ENCODE measurements at regions not wholly inside any gene's neighbourhood (a gene's known extent, or its start where the extent isn't known, plus 50 kb on each side); places are given as distances from the start of the nearest gene placed in this dataset.

DNA sequence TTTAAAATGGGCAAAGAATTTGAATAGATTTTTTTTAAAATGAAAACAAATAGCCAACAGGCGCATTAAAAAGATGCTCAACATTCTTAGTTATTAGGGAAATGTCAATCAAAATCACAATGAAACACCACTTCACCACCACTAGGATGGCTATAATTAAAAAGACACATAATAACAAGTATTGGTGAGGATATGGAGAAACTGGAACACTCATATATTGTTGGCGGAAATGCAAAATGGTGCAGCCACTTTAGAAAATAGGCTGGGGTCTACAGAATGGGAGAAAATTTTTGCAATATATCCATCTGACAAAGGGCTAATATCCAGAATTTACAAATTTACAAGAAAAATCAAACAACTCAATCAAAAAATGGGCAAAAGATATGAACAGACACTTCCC, 107.8 kb upstream of the FOXD3 start:
- intact Hi-C loops (cut with micrococcal nuclease; ENCODE audit: unreplicated experiment): no loop called here
- ChIA-PET CTCF (no interaction called here), POLR2A (ENCODE audit: low non-redundant PET) (no interaction called here)
- Histone ChIP-seq H3K27ac (ENCODE audit: low read depth, low read length, poor library complexity, severe bottlenecking) (no peak overlapping the region), H3K27me3 (replicated peaks; ENCODE audit: insufficient read depth, low read depth, low read length, poor library complexity) (no peaks in the 10 kb centered on the region), H3K4me3 (ENCODE audit: low read depth, low read length, poor library complexity, severe bottlenecking) (no peak overlapping the region), H3K36me3 (ENCODE audit: insufficient read depth, low read length, poor library complexity, severe bottlenecking) (no peaks in the 10 kb centered on the region), H3K4me1 (ENCODE audit: insufficient read depth, low read length, poor library complexity, severe bottlenecking) (no peaks in the 10 kb centered on the region), H3K9me3 (ENCODE audit: low read depth, low read length, poor library complexity, severe bottlenecking) (no peaks in the 10 kb centered on the region)
- no TSS peak for BruUV-seq (replicated peaks)
- TF ChIP-seq CTCF (conservative IDR thresholded peaks at IDR 0.05; ENCODE audit: low read depth, low read length) (no peak), EZH2 (IDR thresholded peaks at IDR 0.05; ENCODE audit: borderline replicate concordance, low read depth, low read length, poor library complexity, severe bottlenecking) (no peak)
- no peak for DNase-seq (ENCODE audit: low spot score)

GRCh38 chr1:63223426-63223825, 98.9 kb upstream of the FOXD3 start:
- Histone ChIP-seq H3K4me3 (ENCODE audit: low read depth, low read length, poor library complexity, severe bottlenecking) (no peak overlapping the region), H3K27ac (ENCODE audit: low read depth, low read length, poor library complexity, severe bottlenecking) (no peak overlapping the region), H3K36me3 (ENCODE audit: insufficient read depth, low read length, poor library complexity, severe bottlenecking) (no peaks in the 10 kb centered on the region), H3K4me1 (ENCODE audit: insufficient read depth, low read length, poor library complexity, severe bottlenecking) (no peaks in the 10 kb centered on the region), H3K9me3 (ENCODE audit: low read depth, low read length, poor library complexity, severe bottlenecking) (no peaks in the 10 kb centered on the region), H3K27me3 (replicated peaks; ENCODE audit: insufficient read depth, low read depth, low read length, poor library complexity) (no peaks in the 10 kb centered on the region)
- TF ChIP-seq CTCF (conservative IDR thresholded peaks at IDR 0.05; ENCODE audit: low read depth, low read length): no peak
- no peak for TF ChIP-seq EZH2 (IDR thresholded peaks at IDR 0.05; ENCODE audit: borderline replicate concordance, low read depth, low read length, poor library complexity, severe bottlenecking)
- no peak for DNase-seq (ENCODE audit: low spot score)
- POLR2A ChIA-PET (ENCODE audit: low non-redundant PET): no interaction called here
- CTCF ChIA-PET: no interaction called here
- BruUV-seq (replicated peaks): no TSS peak
- intact Hi-C loops (cut with micrococcal nuclease; ENCODE audit: unreplicated experiment): no loop called here

DNA sequence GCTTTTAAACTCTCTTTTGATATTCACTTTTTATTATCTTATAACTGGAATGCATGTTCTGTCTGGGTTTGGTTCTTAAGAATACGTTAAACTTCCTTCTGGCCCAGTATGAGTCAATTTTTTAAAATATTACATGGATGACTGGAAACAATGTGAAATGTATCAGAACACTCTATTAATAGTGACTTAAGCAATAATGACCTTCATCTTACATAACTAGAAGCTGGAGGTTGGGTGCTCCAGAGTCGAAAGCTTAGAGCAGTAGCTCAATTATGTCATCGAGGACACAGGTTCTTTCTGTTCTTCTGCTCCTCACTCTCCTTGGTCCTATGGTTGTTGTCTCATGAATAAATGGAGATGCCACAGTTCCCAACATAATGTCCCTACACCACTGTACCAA, 91.6 kb upstream of the FOXD3 start:
- BruUV-seq (replicated peaks): no TSS peak
- intact Hi-C loops (cut with micrococcal nuclease; ENCODE audit: unreplicated experiment): no loop called here
- H3K9me3 ChIP-seq (ENCODE audit: low read depth, low read length, poor library complexity, severe bottlenecking): peaks cover 5% of the 10 kb centered on the region
- no peak overlapping the region for H3K27ac ChIP-seq (ENCODE audit: low read depth, low read length, poor library complexity, severe bottlenecking)
- no peaks in the 10 kb centered on the region for H3K36me3 ChIP-seq (ENCODE audit: insufficient read depth, low read length, poor library complexity, severe bottlenecking)
- TF ChIP-seq CTCF (conservative IDR thresholded peaks at IDR 0.05; ENCODE audit: low read depth, low read length) (no peak), EZH2 (IDR thresholded peaks at IDR 0.05; ENCODE audit: borderline replicate concordance, low read depth, low read length, poor library complexity, severe bottlenecking) (no peak)
- POLR2A ChIA-PET (ENCODE audit: low non-redundant PET): interaction anchor here (0.5 kb wide), 1 partner anchor 304 kb away, joined by 8 read pairs; no protein-coding TSS in a partner anchor
- CTCF ChIA-PET: no interaction called here
- no peak for DNase-seq (ENCODE audit: low spot score)
- H3K4me1 ChIP-seq (ENCODE audit: insufficient read depth, low read length, poor library complexity, severe bottlenecking): no peaks in the 10 kb centered on the region
- no peaks in the 10 kb centered on the region for H3K27me3 ChIP-seq (replicated peaks; ENCODE audit: insufficient read depth, low read depth, low read length, poor library complexity)
- no peak overlapping the region for H3K4me3 ChIP-seq (ENCODE audit: low read depth, low read length, poor library complexity, severe bottlenecking)

Data from A673 (cell line).